Lung microvascular endothelial cell (primary cell): ENCODE measurements at regions not wholly inside any gene's neighbourhood (a gene's known extent, or its start where the extent isn't known, plus 50 kb on each side); places are given as distances from the start of the nearest gene placed in this dataset.
"Not testable (repeated sequence)": the region's sequence is repeated elsewhere in the genome, so short reads cannot be mapped to it uniquely, and the experiment has no call there.

Source experiments
- DNase-seq, 2 donors: peaks; one replicate each; pipeline versions ENCODE4 v3.0.0 to v3.0.0-alpha.2; 2010; ENCODE audit warnings: low read depth in 2 of 2

DNA sequence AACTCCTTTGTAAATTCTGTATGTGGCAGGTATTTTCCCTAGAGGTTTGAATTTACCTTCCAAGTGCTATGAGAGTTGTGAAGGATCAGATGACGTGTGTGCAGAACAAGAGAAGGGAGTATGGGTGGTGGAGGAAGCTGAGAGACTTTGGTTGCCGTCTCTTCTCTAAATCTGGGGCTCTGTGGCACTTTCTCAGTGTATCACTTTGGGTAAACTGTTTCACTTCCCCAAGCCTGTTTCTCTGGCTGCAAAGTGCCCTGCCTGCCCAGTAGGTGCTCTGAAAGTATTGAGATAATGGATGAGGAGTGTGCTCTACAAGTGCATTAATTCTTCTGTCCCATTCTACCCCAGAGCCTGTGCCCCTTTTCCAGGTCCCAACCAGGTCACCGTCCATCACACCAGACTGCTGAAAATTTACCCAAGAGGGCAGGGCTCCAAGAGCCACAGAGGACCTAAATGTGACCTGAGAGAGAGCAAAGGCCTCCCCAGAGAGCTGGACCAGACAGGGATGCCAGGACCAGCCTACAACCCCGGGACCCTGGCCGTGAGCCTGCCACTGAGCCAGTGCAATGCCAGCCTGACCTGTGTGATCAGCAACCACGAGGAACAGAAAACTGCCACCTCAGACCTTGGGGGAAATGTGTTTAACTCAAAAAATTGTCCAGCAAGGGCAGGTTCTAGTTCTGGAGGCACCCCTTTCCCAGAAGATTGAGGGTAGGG, 131.6 kb upstream of the ETV3 start:
- DNase-seq = no peak

DNA sequence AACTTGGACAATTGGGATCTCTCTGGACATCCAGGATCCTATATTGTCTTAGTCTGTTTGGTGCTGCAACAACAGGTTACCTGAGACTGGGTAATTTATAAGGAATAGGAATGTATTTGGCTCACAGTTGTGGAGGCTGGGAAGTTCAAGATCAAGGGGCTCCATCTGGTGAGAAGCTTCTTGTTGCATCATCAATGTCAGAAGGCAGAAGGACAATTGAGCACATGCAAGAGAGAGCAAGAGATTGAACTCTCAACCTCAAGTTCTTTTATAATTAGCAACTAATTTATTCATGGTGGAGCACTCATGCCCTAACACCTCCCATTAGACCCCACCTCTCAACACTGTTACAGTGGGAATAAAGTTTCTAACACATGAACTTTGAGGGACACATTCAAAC, 124.7 kb upstream of the ETV3 start:
- DNase-seq = no peak

DNA sequence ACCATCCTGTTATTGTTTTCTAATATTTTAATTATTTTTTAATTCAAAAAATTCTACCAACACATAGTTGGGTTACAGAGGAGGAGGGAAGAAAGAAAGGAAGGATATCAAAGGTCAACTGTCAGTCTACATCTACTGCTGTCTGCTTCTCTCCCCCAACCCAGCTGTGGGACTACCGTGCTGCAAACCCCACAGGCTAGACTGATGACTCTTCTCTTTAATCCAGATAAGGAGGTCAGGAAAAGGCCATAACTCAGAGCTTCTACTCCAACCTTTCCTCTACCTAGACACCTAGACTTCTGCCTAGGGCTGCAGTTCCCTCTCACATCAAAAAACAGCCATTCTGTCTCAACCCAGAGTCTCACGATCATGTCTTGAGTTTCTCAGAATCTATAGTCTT, 124.2 kb upstream of the ETV3 start:
- no peak for DNase-seq

DNA sequence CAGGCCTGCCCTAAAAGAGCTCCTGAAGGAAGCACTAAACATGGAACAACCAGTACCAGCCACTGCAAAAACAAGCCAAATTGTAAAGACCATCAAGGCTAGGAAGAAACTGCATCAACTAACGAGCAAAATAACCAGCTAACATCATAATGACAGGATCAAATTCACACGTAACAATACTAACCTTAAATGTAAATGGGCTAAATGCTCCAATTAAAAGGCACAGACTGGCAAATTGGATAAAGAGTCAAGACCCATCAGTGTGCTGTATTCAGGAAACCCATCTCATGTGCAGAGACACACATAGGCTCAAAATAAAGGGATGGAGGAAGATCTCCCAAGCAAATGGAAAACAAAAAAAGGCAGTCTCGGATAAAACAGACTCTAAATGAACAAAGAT, 117.7 kb upstream of the ETV3 start:
- not testable (repeated sequence) for DNase-seq

DNA sequence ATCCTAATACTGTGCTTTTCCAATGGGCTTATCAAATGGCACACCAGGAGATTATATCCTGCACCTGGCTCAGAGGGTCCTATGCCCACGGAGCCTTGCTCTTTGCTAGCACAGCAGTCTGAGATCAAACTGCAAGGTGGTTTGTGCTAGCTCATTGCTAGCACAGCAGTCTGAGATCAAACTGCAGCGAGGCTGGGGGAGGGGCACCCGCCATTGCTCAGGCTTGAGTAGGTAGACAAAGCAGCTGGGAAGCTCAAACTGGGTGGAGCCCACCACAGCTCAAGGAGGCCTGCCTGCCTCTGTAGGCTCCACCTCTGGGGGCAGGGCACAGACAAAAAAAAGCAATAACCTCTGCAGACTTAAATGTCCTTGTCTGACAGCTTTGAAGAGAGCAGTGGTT, 116.0 kb upstream of the ETV3 start:
- DNase-seq = not testable (repeated sequence)

DNA sequence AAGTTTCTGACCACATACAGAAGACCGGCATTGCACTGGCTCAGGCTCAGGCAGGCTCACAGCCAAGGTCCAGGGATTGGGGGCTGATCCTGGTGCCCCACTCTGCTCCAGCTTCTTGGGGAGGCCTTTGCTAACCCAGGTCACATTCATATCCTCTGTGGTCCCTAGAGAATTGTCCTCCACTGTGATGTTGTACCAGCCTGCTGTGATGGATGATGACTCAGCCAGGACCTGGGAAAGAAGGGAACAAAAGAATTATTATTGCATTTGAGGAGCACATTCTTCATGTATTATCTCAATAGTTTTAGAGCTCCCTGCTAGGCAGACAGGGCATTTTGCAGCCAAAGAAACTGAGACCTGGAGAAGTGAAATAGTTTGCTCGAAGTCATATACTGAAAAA, 114.3 kb upstream of the ETV3 start:
- no peak for DNase-seq

DNA sequence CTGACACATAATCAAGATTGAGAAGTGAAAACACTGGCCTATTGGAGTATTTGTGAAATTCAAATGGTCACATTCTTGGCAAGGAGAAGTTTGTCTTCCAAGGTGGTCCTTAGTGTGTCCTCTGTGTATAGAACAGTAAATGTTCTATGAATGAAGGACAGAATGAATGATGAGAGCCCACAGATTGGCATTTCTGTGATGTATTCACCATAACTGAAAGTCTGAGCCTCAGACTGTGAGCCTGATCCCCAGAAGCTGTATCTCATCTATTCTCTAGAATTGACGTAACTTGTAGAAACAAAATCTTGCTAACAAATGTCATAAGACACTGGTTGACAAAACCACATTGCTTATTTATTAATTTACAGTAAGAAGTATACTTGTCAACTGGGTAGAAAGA, 111.5 kb upstream of the ETV3 start:
- no peak for DNase-seq

DNA sequence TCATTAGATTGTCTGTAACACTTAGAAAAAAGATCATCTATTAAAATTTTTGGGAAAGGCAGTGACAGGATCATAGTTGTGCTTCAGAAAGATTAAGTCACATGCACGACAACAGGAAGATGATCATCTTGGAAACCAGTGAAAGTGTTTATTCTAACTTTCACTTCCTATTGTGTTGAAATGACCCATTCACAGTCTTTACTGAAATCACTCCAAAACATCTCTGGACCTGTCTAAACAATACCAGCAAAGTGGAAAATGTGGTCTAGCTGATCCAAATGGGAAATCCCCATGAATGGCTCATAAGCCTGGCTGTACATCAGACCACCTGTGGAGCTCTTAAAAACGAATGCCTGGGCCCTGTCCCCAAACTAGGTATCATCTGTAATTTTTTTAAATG, 111.1 kb upstream of the ETV3 start:
- DNase-seq = peak; percentile 61 to 67

DNA sequence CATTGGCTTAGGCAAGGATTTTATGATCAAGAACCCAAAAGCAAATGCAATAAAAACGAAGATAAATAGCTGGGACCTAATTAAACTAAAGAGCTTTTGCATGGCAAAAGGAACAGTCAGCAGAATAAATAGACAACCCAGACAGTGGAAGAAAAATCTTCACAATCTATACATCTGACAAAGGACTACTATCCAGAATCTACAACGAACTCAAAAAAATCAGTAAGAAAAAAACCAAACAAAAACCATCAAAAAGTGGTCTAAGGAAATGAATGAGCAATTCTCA, 109.5 kb upstream of the ETV3 start:
- DNase-seq = not testable (repeated sequence)

DNA sequence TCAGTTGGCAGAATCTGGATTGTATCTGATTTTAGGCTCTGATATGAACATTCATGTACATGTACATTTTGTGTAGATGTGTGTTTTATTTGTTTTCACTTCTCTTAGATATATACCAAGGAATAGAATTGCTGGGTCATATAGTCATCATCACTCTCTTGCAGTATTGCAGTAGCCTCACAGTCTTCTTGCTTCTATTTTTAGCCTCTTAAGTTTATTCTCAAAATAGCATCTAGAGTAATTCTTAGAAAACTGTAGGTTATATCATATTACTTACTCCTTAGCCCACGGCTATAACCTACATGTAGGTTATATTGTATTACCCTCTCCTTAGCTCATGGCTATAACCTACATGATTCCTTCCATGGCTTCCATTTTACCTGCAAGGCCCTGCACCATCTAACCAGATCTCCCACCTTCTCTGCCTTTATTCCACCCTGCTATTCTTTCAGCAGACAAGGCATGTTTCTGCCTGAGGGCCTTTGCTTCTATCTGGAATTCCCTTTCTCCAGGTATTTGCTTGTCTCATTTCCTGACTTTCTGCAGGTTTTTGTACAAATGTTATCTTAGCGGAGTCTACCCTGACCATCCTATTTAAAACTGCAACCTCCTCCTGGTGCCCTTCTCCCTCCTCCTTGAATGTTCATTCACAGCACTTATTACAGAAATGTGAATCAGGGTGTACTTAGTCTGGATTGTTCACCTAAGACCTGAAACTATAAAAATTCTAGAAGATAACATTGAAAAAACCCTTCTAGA, 109.0 kb upstream of the ETV3 start:
- DNase-seq = no peak

DNA sequence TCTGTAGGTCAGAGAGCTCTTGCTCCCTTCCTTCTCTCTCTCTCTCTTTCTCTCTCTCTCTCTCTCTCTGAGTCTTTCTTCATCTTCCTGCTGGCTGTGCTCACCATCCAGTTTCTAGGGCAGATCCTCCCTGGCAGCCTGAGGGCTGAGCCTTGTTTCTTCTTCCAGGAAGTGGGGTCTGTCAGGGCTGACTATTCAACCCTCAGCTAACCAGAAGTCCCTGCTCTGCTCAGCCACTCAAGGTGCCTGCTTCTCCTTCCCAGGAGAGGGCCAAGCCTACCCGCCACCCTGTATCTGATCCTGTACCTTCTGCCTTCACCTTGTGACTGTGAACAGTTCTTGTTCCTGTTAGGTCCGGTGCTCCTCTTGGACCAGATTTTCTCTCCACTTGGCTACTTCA, 107.6 kb upstream of the ETV3 start:
- no peak for DNase-seq

DNA sequence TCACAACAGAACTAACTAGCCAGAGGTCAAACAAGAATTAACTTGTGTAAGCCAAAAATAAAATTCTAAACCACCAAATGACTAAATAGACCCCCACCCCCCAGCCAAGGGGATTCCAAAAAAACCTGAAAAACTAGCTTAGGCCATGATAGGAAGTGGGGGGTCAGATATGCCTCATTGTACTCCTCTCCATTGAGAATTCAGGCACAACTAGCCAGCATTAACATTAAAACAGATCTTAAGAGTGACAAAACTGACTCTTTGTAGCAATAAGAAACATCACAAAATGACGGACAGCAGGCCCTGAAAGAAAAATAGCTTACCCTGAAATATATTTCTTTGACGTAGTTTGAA, 103.0 kb upstream of the ETV3 start:
- no peak for DNase-seq

DNA sequence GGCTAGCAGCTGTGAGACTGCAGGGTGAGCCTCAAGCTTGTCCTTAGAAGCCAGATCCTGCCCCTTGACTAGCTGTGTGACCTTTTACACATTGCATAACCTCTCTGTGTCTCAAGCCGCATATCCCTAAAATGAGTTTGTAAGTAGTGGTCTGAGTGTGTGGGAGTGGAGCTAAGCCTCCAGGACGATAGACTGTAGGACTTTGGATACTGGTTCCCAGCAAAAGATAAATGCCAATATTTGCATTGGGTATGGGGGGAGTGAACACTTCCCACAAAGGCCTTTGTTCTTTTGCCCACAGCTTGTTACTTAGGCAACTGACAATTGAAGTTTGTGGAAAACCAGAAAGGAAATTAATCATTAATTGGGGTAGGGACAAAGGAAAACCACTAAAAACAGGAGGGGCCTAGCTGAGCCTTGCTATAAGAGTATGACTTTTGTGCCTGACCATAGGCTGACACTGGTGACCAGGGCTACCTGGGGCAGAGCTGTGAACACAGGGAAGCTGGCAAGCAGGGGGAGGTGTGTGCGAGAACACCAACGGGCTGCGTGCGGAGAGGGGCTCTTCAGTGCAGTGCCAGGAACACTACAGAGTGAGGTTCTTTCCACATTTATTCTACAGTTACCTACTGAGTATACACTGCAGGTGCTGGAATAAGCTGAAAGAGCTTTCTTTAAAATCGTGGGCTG, 102.4 kb upstream of the ETV3 start:
- DNase-seq = no peak

DNA sequence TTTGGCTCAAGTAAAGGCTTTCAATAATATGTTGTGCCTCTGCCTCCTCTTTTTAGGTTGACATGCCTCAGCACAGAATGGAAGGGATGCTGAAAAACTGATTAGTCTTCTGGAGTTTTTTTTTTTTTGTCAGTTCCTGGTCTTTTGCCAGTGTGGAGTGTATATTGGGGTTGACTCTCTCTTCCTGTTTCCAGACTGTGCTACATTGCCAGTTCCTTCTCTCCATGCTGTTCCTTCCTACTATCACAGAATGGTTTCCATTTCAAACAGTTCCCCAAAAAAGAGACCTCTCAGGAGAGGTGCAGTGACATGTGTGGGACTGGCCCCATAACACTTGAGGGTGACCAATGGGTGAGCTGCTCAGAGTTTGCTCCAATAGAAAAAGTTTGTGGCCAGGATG, 101.7 kb upstream of the ETV3 start:
- no peak for DNase-seq

DNA sequence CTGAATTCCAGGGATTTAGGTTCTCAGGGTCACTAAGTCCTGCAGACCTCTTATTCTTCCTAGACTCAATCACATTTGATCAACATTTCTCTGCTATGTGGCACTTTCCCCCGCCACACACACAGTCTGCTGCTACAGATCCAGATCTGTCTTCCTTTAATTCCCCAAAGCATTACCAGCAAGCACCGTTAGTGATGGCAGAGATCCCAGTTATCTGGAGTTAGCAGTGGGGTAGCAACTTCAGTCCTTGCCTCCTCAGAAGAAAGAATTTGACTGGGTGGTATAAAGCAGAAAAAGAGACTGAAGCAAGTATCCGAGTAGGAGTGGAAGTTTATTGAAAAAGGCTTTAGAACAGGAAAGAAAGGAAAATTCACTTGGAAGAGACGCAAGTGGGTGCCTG, 100.4 kb upstream of the ETV3 start:
- no peak for DNase-seq

DNA sequence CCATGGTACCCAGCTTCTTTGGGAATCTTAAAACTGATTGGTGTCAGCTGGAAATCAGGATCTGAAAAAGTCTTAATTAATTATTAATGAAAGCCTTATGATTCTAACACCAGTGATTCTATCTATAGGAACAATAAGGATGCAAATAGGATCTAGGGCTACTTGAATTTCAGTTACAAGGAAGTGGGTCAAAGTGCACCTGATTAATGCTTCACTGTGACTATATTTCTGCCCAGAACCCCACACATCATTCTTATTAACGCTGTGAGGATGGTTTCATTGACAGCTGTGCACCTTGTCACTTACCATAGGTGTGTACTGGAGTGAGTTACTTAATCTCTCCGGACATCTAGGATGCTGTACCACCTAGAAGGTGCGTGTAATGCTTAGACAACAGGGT, 99.8 kb upstream of the ETV3 start:
- no peak for DNase-seq

DNA sequence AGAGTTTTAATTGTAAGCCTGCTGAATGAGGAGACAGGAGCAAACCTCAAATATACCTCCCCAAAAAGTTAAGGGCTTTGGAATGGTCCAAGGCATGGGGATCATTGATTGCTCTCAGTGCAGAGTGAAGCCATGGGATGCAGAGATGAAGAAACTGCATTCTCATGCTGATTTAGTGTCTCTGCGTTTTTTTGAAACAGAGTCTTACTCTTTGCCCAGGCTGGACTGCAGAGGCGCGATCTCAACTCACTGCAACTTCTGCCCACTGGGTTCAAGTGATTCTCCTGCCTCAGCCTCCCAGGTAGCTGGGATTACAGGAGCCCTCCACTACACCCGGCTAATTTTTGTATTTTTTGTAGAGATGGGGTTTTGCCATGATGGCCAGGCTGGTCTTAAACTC, 99.3 kb upstream of the ETV3 start:
- no peak for DNase-seq

DNA sequence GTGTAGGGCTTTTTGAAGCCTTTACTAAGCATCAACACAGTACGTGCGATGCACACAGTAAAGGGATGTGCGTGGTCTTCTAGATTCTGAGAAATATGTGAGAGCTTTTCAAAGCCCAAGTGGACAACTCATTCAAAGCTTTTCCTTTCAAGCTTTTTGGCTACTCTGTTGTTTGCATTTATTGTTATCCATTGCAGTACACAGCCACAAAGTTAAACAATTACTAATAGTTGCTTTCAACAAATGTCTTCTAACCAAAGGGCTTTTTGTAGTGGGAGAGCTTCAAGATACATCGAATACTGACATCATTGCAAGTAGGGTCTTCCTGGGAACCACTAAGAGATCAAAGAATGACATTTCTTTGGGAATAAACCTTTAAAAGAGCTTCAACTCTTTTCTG, 97.9 kb upstream of the ETV3 start:
- no peak for DNase-seq

DNA sequence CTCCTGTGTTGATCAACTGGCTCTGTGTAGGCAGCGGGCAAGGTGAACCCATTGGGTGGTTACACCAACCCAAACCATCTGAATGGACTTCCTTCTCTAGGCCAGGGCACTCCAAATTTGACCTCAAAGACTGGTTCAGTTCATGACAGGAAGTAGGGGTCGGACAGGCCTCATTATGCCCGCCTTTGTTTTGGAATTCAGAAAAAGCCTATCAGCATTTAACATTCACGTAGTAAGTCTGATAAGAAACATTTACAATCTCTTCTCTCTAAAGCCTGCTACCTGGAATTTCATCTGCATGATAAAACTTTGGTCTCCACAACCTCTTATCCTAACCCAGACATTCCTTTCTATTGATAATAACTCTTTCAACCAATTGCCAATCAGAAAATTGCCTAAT, 97.1 kb upstream of the ETV3 start:
- DNase-seq = no peak

DNA sequence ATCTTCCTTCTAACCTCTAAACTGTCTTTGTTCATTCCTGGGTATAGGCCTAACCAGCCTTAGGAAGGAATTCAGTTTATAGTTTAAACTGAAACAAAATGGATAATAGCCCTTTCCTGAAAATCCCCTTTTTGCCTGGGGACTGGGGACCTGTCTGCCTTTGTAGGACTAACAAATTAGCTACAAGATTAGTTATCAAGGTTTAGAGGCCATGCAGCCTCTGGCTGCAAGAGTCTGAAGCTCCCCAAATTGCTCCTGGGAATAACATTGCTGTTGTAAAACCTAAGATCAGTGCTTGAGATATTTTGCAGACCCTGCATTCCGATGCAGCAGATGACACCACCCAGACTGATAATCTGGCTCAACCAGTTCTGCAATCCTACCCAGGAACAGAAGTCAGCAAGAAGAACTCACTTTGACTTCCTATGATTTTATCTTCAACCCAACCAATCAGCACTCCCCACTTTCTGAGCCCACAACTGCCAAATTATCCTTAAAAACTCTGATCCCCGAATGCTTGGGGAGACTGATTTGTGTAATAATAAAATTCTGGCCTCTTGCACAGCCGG, 96.6 kb upstream of the ETV3 start:
- no peak for DNase-seq

DNA sequence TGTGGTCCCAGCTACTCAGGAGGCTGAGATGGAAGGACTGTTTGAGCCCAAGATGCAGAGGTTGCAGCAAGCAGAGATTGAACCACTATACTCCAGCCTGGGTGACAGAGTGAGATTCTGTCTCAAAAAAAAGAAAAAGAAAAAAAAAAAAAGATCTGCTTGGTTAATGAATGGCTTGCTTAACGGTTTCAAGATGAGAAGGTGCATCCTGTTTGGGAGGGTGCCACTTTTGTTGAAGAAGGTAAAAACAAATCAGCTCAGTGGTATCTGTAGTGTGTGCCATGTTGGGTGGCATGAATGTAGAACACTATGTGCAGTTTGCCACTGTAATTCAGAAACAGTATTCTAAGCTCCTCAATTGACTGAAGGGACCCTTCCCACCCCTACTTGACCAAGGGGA, 94.9 kb upstream of the ETV3 start:
- DNase-seq = no peak

DNA sequence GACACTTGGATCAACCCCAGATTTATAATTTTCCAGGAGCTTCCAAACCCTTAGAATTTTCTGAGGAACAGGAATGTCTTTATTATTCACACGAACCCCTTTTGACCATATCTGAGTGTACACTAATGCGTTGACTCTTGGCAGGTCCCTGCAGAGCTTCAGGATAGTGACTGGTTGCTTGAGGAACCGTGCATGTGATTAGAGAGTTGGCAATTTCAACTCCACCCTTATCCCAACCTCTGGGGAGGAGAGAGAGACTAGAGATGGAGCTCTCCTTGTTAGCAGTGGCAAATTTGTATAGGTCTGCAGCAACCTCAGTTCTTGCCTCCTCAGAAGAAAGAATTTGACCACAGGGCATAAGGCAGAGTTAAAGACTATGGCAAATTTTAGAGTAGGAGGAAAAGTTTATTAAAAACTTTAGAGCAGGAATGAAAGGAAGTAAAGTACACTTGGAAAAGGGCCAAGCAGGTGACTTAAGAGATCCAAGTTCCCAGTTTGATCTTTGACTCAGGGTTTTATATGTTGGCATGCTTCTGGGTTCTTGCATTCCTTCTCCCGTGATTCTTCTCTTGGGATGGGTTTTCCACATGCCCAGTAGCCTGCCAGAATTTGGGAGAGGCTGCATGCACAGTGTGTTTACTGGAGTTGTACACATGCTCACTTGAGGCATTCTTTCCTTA, 93.8 kb upstream of the ETV3 start:
- DNase-seq = no peak
